NCI-H187 treated with DMSO at 0.1 percent for 48 hours (cell line): ENCODE measurements at regions not wholly inside any gene's neighbourhood (a gene's known extent, or its start where the extent isn't known, plus 50 kb on each side); places are given as distances from the start of the nearest gene placed in this dataset.

ENCODE experiments used
- DNase-seq: peaks from one replicate; lab custom pipeline; 2025; lab: John Stamatoyannopoulos, UW

DNA sequence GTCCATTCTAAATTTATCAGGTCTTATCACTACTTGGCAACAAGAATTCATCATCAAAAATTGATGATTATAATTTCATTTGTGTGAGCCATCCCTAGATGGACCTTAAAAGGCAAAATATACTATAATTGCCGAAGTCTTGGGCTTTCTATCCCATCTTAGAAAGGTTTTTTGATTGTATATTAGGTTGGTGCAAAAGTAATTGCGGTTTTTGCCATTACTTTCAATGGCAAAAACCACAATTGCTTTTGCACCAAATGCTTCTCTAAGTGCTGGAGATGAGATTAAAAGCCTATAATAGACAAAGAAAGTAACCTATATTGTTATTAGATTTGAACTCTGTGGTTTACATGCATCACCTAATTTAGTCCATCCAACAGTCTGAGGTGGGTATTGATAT, 612.9 kb downstream of the ZNF385D start:
- DNase-seq: no peak

- no peak for DNase-seq
These were observed 618.1 kb downstream of the ZNF385D start for GRCh38 chr3:21132896-21133295.

GRCh38 chr3:21120826-21121225, 630.2 kb downstream of the ZNF385D start:
- no peak for DNase-seq

DNA sequence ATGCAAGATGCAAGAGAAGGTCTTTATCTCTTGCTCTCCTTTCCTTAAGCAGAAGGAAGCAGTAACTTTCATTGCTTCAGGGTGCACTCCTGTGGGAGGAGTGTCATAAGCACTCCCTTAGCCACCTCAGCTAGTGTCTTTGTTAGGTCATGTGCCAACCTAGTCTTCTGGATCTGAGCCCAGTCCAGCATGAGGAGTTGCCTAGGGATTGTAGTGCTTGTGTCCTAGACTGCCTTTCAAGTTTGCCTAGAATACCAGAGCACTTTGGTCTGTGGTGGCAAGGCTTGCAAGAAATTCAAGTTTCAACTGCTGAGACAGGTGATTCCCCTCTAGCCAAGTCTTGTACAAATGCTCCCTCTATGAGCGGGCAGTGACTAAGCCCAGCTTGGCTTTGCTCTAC, 633.6 kb downstream of the ZNF385D start:
- no peak for DNase-seq

- no peak for DNase-seq
These were observed 642.0 kb downstream of the ZNF385D start for GRCh38 chr3:21109056-21109455.

- DNase-seq: no peak
These were observed 645.2 kb downstream of the ZNF385D start for GRCh38 chr3:21105784-21106183.

DNA sequence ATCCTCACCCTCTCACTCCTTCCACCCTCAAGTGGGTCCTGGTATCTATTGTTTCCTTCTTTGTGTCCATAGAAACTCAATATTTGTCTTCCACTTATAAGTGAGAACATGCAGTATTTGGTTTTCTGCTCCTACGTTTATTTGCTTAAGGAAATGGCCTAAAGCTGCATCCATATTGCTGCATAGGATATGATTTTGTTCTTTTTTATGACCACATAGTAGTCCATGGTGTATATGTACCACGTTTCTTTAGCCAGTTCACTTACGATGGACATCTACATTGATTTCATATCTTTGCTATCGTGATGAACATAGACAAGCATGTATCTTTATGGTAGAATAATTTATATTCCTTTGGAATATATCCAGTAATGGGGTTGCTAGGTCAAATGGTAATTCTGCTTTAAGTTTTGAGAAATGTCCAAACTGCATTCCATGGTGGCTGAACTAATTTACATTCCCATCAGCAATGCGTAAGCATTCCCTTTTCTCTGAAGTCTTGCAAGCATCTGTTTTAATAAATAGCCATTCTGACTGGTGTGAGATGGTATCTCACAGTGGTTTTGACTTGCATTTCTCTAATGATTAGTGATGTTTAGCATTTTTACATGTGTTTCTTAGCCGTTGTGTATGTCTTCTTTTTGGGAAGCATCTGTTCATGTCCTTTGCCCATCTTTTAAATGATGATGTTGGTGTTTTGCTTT, 650.2 kb downstream of the ZNF385D start:
- DNase-seq: no peak

- no peak for DNase-seq
These were observed 656.3 kb downstream of the ZNF385D start for GRCh38 chr3:21094686-21095085.

DNA sequence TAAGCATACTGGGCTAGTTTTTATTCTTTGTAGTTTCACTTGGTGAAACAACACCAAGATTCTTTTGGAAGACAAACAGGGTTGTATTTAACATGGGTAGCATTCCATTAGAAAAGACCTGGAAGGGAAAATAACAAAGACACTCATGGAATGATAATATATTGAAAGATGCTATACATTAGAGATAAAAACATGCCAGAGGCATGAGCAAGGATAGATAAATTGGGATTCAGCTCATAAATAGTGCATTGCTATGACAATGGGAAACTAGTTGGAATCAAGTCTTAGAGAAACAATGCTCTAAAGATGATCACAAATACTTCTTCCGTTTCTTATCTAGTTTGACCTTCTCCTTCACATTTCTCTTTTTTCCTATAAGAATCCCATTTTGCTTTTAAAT, 677.4 kb downstream of the ZNF385D start:
- DNase-seq: no peak

GRCh38 chr3:21067031-21067813, 683.8 kb downstream of the ZNF385D start:
- DNase-seq: no peak

GRCh38 chr3:21062831-21063294, 688.1 kb downstream of the ZNF385D start:
- DNase-seq: no peak

GRCh38 chr3:21059404-21059803, 691.6 kb downstream of the ZNF385D start:
- DNase-seq: no peak

DNA sequence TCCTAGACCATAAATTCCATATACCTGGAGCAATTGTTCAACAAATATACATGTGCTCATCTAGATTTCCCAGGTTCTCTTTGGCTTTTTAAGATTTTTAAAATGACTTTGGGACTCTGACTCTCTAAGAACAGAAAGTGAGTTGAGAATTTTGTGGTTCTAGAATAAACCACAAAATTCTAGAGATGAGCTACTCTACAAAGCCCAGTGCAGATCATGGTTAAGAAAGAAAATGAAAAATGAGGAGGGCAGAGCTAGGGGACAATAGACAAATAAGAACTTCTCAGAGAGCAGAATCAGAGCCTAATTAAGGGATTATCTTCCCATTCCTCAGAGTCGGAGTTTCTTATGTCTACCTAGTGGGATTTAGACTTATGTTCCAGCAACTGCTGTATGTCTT, 694.7 kb downstream of the ZNF385D start:
- no peak for DNase-seq

- DNase-seq: no peak
These were observed 696.0 kb downstream of the ZNF385D start for GRCh38 chr3:21055015-21055414.

DNA sequence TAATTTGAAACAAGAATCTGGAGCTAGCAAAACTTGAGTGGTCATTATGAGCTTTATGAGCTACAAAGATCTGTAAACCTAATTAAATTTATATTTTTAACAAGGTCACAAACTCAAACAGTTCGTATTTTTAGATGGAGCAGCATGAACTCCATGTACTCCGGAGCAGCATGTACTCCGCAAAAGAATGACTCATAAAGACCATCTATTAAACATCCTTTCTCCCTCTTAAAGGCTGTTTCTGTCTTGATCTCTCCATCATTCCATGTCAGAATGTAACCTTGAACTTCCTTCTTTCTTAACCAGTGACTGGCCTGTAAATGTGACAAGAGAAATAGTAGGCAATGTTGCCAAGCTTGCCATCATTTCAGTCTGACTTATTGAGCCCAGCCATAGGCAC, 696.9 kb downstream of the ZNF385D start:
- DNase-seq: no peak

- no peak for DNase-seq
These were observed 701.5 kb downstream of the ZNF385D start for GRCh38 chr3:21049334-21050062.

GRCh38 chr3:21043139-21043538, 707.9 kb downstream of the ZNF385D start:
- DNase-seq: no peak

DNA sequence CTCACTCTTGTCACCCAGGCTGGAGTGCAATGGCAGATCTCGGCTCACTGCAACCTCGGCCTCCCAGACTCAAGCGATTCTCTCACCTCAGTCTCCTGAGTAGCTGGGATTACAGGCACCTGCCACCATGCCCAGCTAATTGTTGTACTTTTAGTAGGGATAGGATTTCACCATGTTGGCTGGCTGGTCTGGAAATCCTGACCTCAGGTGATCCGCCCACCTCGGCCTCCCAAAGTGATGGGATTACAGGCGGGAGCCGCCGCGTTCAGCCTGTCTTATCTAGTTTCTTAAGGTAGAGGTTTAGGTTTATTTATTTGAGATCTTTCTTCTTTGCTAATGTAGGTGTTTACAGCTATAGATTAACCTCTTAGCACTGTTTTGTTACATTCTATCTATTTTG, 708.8 kb downstream of the ZNF385D start:
- DNase-seq: no peak

DNA sequence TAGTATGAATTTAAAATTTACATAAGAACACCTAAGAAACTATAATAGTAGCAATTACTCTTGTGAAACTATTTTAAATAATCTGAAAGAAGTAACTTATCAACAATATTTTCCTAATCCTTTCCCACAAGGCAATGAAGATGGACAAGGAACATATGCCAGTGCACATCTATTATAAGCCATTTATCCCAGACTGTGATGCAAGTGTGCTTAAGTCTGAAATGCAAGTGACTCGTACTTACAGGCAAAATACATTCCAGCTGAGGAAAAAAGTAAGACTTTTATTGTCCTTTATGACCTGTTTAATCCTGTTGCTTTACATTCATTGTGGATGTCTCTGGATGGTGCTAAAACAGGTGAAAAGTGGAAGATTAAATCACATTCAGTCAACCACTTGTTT, 709.4 kb downstream of the ZNF385D start:
- no peak for DNase-seq

DNA sequence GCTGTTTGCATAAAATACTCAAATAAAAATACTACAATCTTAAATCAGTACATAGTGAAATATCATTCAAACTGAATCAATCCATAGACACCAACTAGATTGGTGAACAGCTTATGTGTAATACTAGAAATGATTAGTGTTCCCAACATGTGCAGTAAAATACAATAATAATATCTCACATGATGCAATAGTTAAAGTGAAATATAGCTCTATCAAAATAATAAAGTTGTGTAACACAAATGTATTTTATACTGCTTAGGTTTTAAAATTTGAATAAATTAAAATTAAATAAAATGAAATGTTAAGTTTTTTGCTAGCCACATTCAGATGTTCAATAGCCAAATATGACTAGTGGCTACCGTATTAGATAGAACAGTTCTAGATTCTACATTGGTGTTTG, 714.1 kb downstream of the ZNF385D start:
- no peak for DNase-seq

- DNase-seq: no peak
These were observed 722.6 kb downstream of the ZNF385D start for GRCh38 chr3:21028412-21028811.

DNA sequence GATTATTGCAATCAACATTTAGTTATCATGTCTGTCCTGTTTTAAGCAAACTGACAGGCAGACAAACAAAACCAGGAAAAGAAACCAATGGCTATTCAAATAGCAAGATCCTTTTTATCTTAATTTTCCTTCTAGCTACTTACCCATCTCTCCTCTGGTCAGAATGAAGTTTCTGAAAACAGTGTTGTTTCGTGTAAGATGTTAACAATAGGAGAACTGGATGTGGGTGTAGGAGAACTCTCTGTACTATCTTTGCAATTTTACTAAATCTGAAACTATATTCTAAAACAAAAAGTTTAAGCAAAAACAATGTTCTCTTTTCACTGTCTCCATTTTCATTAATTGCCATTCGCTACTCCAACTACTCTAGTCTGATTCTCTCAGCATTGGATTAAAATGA, 726.4 kb downstream of the ZNF385D start:
- no peak for DNase-seq

GRCh38 chr3:21020681-21021080, 730.3 kb downstream of the ZNF385D start:
- no peak for DNase-seq
